SH-SY5Y (cell line): ENCODE measurements at regions not wholly inside any gene's neighbourhood (a gene's known extent, or its start where the extent isn't known, plus 50 kb on each side); places are given as distances from the start of the nearest gene placed in this dataset.

ENCODE experiments used
- GATA2 ChIP-seq: IDR thresholded peaks from 2 replicates; pipeline ENCODE4 v1.6.1; 2011; ENCODE audit warnings: mild to moderate bottlenecking, low read depth, low read length
- GATA3 ChIP-seq: IDR thresholded peaks from 2 replicates; pipeline ENCODE4 v1.6.1; 2011; ENCODE audit warnings: low read depth, mild to moderate bottlenecking, low read length, moderate library complexity

DNA sequence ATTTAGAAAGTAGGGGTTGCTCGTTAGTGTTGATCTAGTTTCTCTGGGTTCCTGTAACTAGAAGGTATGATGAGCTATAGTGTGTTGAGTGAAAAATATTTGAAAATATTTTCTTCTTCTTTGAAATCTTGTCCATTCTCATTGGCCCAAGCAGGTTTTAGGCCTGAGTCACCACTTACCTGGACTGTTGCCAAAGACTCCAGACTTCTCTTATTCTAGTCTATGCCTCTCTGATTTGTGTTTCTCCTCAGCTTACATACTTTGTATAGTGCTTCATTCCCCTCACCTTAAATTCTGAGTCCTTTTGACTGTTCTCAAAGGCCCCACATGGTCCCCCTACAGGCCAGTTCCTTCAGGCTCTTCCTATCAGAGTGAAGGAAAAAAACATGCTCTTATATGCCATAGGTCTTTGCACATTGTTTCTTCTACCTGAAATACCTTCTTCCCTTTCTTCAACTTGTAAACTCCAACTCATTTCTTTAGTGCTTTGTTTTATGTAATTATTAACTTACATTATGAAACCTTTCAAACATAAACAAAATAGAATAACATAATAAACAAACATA, 258.2 kb downstream of the PPP1R2C start:
- TF ChIP-seq GATA2 = no peak
- TF ChIP-seq GATA3 = no peak
